GM18858 (cell line): ENCODE measurements at regions not wholly inside any gene's neighbourhood (a gene's known extent, or its start where the extent isn't known, plus 50 kb on each side); places are given as distances from the start of the nearest gene placed in this dataset.
"Not testable (repeated sequence)": the region's sequence is repeated elsewhere in the genome, so short reads cannot be mapped to it uniquely, and the experiment has no call there.

ENCODE experiments used
- ATAC-seq: cut with Tn5 transposase; IDR thresholded peaks from one replicate; pipeline ENCODE4 v1.9.1; 2021; ENCODE audit not compliant: unreplicated experiment

GRCh38 chr18:55699233-55699765 lies 111.3 kb upstream of the TCF4 start:
- ATAC-seq: no peak

GRCh38 chr18:55696811-55697210 lies 108.8 kb upstream of the TCF4 start:
- ATAC-seq: no peak

- no peak for ATAC-seq
These were observed 107.1 kb upstream of the TCF4 start for GRCh38 chr18:55695091-55695490.

GRCh38 chr18:55694291-55694690 lies 106.3 kb upstream of the TCF4 start:
- no peak for ATAC-seq

GRCh38 chr18:55688030-55688429 lies 100.0 kb upstream of the TCF4 start:
- no peak for ATAC-seq

GRCh38 chr18:55687106-55687505 lies 99.1 kb upstream of the TCF4 start:
- ATAC-seq: no peak

- no peak for ATAC-seq
These were observed 97.6 kb upstream of the TCF4 start for GRCh38 chr18:55685638-55686037.

GRCh38 chr18:55672574-55673361 lies 84.8 kb upstream of the TCF4 start:
- no peak for ATAC-seq

- no peak for ATAC-seq
These were observed 77.5 kb upstream of the TCF4 start for GRCh38 chr18:55665506-55665905.

GRCh38 chr18:55664758-55665400 lies 76.9 kb upstream of the TCF4 start:
- not testable (repeated sequence) for ATAC-seq

- no peak for ATAC-seq
These were observed 75.9 kb upstream of the TCF4 start for GRCh38 chr18:55663891-55664290.

GRCh38 chr18:55658598-55658997 lies 70.6 kb upstream of the TCF4 start:
- no peak for ATAC-seq

- no peak for ATAC-seq
These were observed 69.8 kb upstream of the TCF4 start for GRCh38 chr18:55657572-55658331.

- no peak for ATAC-seq
These were observed 67.0 kb upstream of the TCF4 start for GRCh38 chr18:55654986-55655385.

- ATAC-seq: no peak
These were observed 63.2 kb upstream of the TCF4 start for GRCh38 chr18:55651236-55651635.

- ATAC-seq: no peak
These were observed 62.4 kb upstream of the TCF4 start for GRCh38 chr18:55650363-55650870.

- no peak for ATAC-seq
These were observed 59.3 kb upstream of the TCF4 start for GRCh38 chr18:55647331-55647730.

GRCh38 chr18:55642191-55642590 lies 54.2 kb upstream of the TCF4 start:
- ATAC-seq: no peak

GRCh38 chr18:55641486-55641885 lies 53.5 kb upstream of the TCF4 start:
- ATAC-seq: no peak
